ENCODE measurements at regions not wholly inside any gene's neighbourhood (a gene's known extent, or its start where the extent isn't known, plus 50 kb on each side); places are given as distances from the start of the nearest gene placed in this dataset.

- TF ChIP-seq CTCF (IDR thresholded peaks at IDR 0.05): no peak
- TF ChIP-seq POLR2A (IDR thresholded peaks at IDR 0.05): no peak
Observed at GRCh38 chr7:66419210-66419609, 209.5 kb upstream of the KCTD7 start.
